ENCODE measurements at regions not wholly inside any gene's neighbourhood (a gene's known extent, or its start where the extent isn't known, plus 50 kb on each side); places are given as distances from the start of the nearest gene placed in this dataset.
A peak's percentile ranks its signal among the peaks of the same experiment; 100 is the strongest.
"Not testable (repeated sequence)": the region's sequence is repeated elsewhere in the genome, so short reads cannot be mapped to it uniquely, and the experiment has no call there.

DNA sequence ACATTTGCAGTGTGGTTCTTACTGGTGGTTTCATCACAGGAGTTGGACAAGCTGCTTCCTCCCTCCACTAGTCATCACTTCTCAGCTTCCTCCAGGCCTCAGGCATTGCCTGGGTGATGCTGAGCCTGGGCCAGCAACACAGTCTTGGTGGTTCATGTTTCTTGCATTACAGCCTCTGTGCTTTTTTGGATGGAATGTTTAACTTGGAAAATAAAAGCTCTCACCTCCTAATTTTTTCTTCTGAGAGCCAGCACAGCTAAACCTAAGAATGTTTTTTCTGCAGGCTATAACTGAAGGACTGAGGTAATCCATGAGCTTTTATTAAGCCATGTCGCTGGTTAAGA, 66.1 kb upstream of the RHOU start:
- peak; percentile 69 for ATAC-seq
- intact Hi-C loops (cut with DNase I) = loop anchor here (10.0 kb wide), 1 partner anchor 566 kb away; no protein-coding TSS in a partner anchor
- no peak overlapping the region for H3K27ac ChIP-seq

DNA sequence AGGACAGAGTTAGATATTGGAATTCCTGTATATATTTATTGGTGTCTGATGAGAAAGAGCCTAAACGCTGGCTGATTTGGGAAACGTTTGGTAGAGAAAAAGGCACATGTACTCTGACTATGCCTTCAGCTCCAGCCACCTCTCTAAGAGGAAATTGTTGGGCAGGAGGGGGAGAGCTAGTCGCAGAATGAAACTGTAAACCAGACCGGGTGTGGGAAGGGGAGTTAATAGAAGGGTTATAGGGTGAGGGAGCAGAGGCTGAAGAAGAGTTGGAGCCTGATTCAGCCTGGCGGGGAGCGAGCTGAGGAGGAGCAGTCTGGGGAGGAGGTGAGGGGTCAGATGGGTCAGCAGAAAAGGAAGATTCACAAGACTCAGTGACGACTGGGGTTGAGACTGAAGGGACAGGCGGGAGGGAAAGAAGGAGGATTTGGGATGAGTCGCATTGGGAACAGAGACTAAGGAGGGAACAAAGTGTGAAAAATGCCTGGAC, 54.2 kb upstream of the RHOU start:
- H3K27ac ChIP-seq; H3K4me3 ChIP-seq; H3K9me3 ChIP-seq; intact Hi-C loops (cut with DNase I); DNase-seq; ATAC-seq; H3K27me3 ChIP-seq; H3K4me1 ChIP-seq; H3K36me3 ChIP-seq: not testable (repeated sequence)

More for the DNA sequence above, 66.1 kb upstream of the RHOU start:
- TF ChIP-seq, protein P1, sequence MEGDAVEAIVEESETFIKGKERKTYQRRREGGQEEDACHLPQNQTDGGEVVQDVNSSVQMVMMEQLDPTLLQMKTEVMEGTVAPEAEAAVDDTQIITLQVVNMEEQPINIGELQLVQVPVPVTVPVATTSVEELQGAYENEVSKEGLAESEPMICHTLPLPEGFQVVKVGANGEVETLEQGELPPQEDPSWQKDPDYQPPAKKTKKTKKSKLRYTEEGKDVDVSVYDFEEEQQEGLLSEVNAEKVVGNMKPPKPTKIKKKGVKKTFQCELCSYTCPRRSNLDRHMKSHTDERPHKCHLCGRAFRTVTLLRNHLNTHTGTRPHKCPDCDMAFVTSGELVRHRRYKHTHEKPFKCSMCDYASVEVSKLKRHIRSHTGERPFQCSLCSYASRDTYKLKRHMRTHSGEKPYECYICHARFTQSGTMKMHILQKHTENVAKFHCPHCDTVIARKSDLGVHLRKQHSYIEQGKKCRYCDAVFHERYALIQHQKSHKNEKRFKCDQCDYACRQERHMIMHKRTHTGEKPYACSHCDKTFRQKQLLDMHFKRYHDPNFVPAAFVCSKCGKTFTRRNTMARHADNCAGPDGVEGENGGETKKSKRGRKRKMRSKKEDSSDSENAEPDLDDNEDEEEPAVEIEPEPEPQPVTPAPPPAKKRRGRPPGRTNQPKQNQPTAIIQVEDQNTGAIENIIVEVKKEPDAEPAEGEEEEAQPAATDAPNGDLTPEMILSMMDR (IDR thresholded peaks at IDR 0.05) = no peak
- DNase-seq = no peak
- Histone ChIP-seq H3K4me1 (no peaks in the 10 kb centered on the region), H3K9me3 (no peaks in the 10 kb centered on the region), H3K27me3 (no peaks in the 10 kb centered on the region), H3K4me3 (no peak overlapping the region), H3K36me3 (no peaks in the 10 kb centered on the region)

DNA sequence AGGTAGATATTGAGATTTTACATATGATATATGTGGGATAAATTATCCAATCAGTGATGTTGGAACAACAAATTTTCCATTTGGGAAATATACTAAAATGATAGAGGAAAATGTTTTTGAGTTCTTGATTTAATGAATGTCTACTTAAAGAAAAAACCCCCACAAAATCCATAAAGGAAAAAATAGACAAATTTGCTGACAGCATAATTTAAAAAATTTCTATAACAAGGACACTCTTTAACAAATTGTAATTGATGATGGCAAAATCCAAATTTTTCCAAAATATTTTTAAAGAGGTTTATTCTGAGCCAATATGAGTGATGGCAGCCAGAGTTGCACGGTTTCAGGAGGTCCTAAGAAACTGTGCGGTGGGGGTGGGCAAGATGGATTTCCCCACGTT, 51.9 kb upstream of the RHOU start:
- intact Hi-C loops (cut with DNase I) = no loop called here
- ATAC-seq = no peak
- H3K27me3 ChIP-seq = no peaks in the 10 kb centered on the region

DNA sequence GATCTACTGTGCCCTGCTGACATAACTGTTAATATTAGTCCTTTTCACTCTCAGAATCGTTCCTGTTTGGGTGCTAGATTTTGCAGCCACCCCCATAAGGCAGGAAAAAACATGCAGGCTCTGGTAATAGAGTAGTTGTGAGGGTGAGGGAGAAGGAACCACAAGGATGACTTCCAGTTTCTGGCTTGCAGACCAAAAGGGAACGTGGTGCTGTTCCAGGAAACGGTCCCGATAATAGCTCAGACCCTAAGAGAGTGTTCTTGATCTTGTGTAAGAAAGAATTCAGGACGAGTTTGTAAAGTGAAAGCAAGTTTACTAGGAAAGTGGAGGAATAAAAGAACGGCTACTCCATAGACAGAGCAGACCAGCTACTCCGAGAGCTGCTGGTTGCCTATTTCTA, 50.7 kb upstream of the RHOU start:
- no peaks in the 10 kb centered on the region for H3K9me3 ChIP-seq
- ATAC-seq = peak; percentile 69
- H3K36me3 ChIP-seq = no peaks in the 10 kb centered on the region
- no peak overlapping the region for H3K4me3 ChIP-seq
- H3K27me3 ChIP-seq = no peaks in the 10 kb centered on the region
- peak overlapping the region; percentile 37 for H3K27ac ChIP-seq
- TF ChIP-seq, protein P1 (IDR thresholded peaks at IDR 0.05) = no peak
- no peak for DNase-seq
- H3K4me1 ChIP-seq = no peaks in the 10 kb centered on the region
- intact Hi-C loops (cut with DNase I) = no loop called here

More for the DNA sequence above, 51.9 kb upstream of the RHOU start:
- Histone ChIP-seq H3K4me3 (no peak overlapping the region), H3K9me3 (no peaks in the 10 kb centered on the region), H3K4me1 (no peaks in the 10 kb centered on the region), H3K36me3 (no peaks in the 10 kb centered on the region), H3K27ac (no peak overlapping the region)
- no peak for DNase-seq
- TF ChIP-seq, protein P1 (IDR thresholded peaks at IDR 0.05) = no peak

DNA sequence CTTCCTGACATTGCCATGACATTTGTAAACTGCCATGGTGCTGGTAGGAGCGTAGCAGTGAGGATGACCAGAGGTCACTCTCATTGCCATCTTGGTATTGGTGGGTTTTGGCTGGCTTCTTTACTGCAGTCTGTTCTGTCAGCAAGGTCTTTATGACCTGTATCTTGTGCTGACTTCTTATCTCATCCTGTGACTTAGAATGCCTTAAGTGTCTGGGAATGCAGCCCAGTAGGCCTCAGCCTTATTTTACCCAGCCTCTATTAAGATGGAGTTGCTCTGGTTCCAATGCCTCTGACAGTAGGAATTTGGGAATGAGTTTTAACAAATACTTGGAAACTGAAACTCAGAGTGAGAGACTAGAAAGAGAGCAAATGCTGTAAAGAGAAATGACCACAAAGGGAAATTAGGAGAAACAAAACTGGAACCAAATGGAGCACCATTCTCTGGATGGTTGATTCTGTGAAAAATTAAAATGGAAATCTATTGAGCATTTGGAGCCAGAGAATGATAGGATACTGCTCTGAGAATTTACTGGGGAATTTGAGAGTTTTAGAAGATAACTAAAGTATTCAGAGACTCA, 50.1 kb upstream of the RHOU start:
- Histone ChIP-seq H3K4me1 (no peaks in the 10 kb centered on the region), H3K9me3 (no peaks in the 10 kb centered on the region), H3K36me3 (no peaks in the 10 kb centered on the region), H3K27me3 (no peaks in the 10 kb centered on the region), H3K27ac (peak overlapping the region; percentile 37), H3K4me3 (no peak overlapping the region)
- DNase-seq (no peak), ATAC-seq (no peak)
- intact Hi-C loops (cut with DNase I) = no loop called here
- TF ChIP-seq, protein P1 (IDR thresholded peaks at IDR 0.05) = no peak

Data from upper lobe of right lung (tissue), 1 donor.